ENCODE measurements at regions not wholly inside any gene's neighbourhood (a gene's known extent, or its start where the extent isn't known, plus 50 kb on each side); places are given as distances from the start of the nearest gene placed in this dataset.

DNA sequence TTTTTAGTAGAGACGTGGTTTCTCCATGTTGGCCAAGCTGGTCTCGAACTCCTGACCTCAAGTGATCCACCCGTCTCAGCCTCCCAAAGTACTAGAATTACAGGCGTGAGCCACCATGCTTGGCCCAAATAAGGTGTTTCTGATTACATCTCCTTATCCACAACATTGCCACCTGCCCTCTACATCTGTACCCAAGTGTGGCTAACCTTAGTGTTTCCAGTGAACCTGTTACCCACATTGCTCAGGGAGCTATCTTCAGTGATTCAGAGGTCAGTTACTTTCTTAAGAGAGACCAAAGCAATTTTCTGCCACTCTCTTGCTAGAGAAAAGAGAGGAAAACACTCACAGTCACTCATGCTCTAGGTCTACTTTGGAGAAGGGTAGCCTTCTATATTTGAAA, 115.0 kb upstream of the SLC39A10 start:
- TF ChIP-seq ESRRA (IDR thresholded peaks at IDR 0.05; ENCODE audit: low read length), result no peak
- TF ChIP-seq, protein P1, sequence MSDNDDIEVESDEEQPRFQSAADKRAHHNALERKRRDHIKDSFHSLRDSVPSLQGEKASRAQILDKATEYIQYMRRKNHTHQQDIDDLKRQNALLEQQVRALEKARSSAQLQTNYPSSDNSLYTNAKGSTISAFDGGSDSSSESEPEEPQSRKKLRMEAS (IDR thresholded peaks at IDR 0.05; ENCODE audit: low read depth, low read length), result no peak
- no peak for TF ChIP-seq EP300 (IDR thresholded peaks at IDR 0.05; ENCODE audit: borderline replicate concordance in 1 of 2, control insufficient read depth in 1 of 2, low read depth in 2 of 2, low read length in 2 of 2)
- TF ChIP-seq POLR2AphosphoS5 (IDR thresholded peaks at IDR 0.05; ENCODE audit: low read length), result no peak

All from GM12878 (cell line).